ENCODE measurements at regions not wholly inside any gene's neighbourhood (a gene's known extent, or its start where the extent isn't known, plus 50 kb on each side); places are given as distances from the start of the nearest gene placed in this dataset.

DNA sequence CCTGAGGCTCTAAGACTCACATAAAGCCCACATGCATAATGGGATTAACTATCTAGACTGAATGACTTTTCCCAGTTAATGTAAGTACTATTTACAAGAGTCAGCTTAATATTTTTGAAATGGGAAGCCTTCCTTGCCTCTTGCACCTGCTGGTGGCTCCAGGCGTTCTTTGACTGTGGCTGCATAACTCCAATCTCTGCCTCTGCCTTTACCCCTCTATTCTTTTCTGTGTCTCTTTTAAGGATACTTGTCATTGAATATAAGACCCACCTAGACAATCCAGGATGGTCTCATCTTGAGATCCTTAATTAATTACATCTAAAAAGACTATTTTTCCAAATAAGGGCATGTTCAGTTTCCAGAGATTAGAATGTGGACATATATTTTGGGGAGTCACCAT lies 66.9 kb upstream of the PCED1B start:
- FAIRE-seq (no peak), ATAC-seq (no peak), DNase-seq (ENCODE audit: low read depth in 1 of 2, low spot score in 1 of 2) (no peak)
- 0 out of 3 replicates have a peak, but pooled peaks cover 4% of the 10 kb centered on the region for H3K9me3 ChIP-seq
- 79% methylated on average over 1 of the region's 1 CpG for whole genome bisulfite sequencing (ENCODE audit: missing lambda C conversion rate)
- H3K4me3 ChIP-seq: no peak overlapping the region
- H3K4me2 ChIP-seq: no peak overlapping the region
- ChIA-PET POLR2A (no interaction called here), CTCF (no interaction called here)
- H3K27ac ChIP-seq: no peak overlapping the region
- H3K4me1 ChIP-seq: peaks cover 16% of the 10 kb centered on the region
- TF ChIP-seq HEYL (CRISPR knock-in tag; IDR thresholded peaks at IDR 0.05) (no peak), RFX5 (IDR thresholded peaks at IDR 0.05) (no peak), MAFK (IDR thresholded peaks at IDR 0.05; ENCODE audit: partially characterized antibody) (no peak), CTCF (IDR thresholded peaks at IDR 0.05) (no peak), JUN (IDR thresholded peaks at IDR 0.05) (no peak), BHLHE40 (IDR thresholded peaks at IDR 0.05; ENCODE audit: low read depth, low read length) (no peak), NR3C1 (IDR thresholded peaks at IDR 0.05) (no peak), EHMT2 (IDR thresholded peaks at IDR 0.05; ENCODE audit: low read depth) (no peak), HDAC2 (IDR thresholded peaks at IDR 0.05) (no peak), CHD2 (IDR thresholded peaks at IDR 0.05; ENCODE audit: low read length, partially characterized antibody) (no peak), FOSL2 (IDR thresholded peaks at IDR 0.05) (no peak), FOSL2 (CRISPR knock-in tag; IDR thresholded peaks at IDR 0.05) (no peak), TFCP2L1 (CRISPR knock-in tag; IDR thresholded peaks at IDR 0.05) (no peak), USF2 (IDR thresholded peaks at IDR 0.05) (no peak), JUNB (IDR thresholded peaks at IDR 0.05) (no peak), HOXB13 (CRISPR knock-in tag; IDR thresholded peaks at IDR 0.05; ENCODE audit: low read depth) (no peak), CHD4 (IDR thresholded peaks at IDR 0.05; ENCODE audit: borderline replicate concordance) (no peak), ZNF302 (CRISPR knock-in tag; IDR thresholded peaks at IDR 0.05) (no peak), EHF (CRISPR knock-in tag; IDR thresholded peaks at IDR 0.05) (no peak)
- TF ChIP-seq, protein P1, sequence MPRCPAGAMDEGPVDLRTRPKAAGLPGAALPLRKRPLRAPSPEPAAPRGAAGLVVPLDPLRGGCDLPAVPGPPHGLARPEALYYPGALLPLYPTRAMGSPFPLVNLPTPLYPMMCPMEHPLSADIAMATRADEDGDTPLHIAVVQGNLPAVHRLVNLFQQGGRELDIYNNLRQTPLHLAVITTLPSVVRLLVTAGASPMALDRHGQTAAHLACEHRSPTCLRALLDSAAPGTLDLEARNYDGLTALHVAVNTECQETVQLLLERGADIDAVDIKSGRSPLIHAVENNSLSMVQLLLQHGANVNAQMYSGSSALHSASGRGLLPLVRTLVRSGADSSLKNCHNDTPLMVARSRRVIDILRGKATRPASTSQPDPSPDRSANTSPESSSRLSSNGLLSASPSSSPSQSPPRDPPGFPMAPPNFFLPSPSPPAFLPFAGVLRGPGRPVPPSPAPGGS (IDR thresholded peaks at IDR 0.05): no peak

GRCh38 chr12:47014474-47014873 lies 64.9 kb upstream of the PCED1B start:
- H3K4me2 ChIP-seq: peak overlapping the region; percentile 36
- peaks cover 27% of the 10 kb centered on the region for H3K4me1 ChIP-seq
- TF ChIP-seq RARB (CRISPR knock-in tag; IDR thresholded peaks at IDR 0.05) (no peak), KDM1A (IDR thresholded peaks at IDR 0.05; ENCODE audit: low read depth) (no peak), EHMT2 (IDR thresholded peaks at IDR 0.05; ENCODE audit: low read depth) (no peak), BHLHE40 (IDR thresholded peaks at IDR 0.05; ENCODE audit: low read depth, low read length) (no peak), EP300 (IDR thresholded peaks at IDR 0.05) (no peak), NPAS2 (CRISPR knock-in tag; IDR thresholded peaks at IDR 0.05; ENCODE audit: borderline replicate concordance) (no peak), E2F6 (IDR thresholded peaks at IDR 0.05; ENCODE audit: borderline replicate concordance, low read depth) (no peak), NFE2L2 (conservative IDR thresholded peaks at IDR 0.05; ENCODE audit: low read length) (no peak), HDAC2 (IDR thresholded peaks at IDR 0.05) (no peak)
- TF ChIP-seq, protein P2, sequence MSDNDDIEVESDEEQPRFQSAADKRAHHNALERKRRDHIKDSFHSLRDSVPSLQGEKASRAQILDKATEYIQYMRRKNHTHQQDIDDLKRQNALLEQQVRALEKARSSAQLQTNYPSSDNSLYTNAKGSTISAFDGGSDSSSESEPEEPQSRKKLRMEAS (IDR thresholded peaks at IDR 0.05): no peak
- no peak overlapping the region for H3K4me3 ChIP-seq
- WGBS (ENCODE audit: missing lambda C conversion rate): 43% methylated on average over 2 of the region's 2 CpGs
- H3K9me3 ChIP-seq: 0 out of 3 replicates have a peak, but pooled peaks cover 4% of the 10 kb centered on the region
- peak in 1 of 2 experiments; percentile 41 for DNase-seq (ENCODE audit: low read depth in 1 of 2, low spot score in 1 of 2)
- ATAC-seq: peak in 1 of 2 experiments; percentile 38; a peak in 1 of 6 replicates
- peak; percentile 49 for FAIRE-seq
- H3K27ac ChIP-seq: peak overlapping the region; percentile 18 to 27; a peak in 2 of 6 replicates
- POLR2A ChIA-PET: no interaction called here
- CTCF ChIA-PET: interaction anchor here (0.9 to 1.2 kb wide), 6 partner anchors 18 to 1024 kb away, joined by 3 to 4 read pairs (median 3); no protein-coding TSS in a partner anchor
